NCI-H1436 treated with DMSO at 0.1 percent for 48 hours (cell line): ENCODE measurements at regions not wholly inside any gene's neighbourhood (a gene's known extent, or its start where the extent isn't known, plus 50 kb on each side); places are given as distances from the start of the nearest gene placed in this dataset.
"Not testable (repeated sequence)": the region's sequence is repeated elsewhere in the genome, so short reads cannot be mapped to it uniquely, and the experiment has no call there.

Experiments used
- DNase-seq: peaks from one replicate; lab custom pipeline; 2025; lab: John Stamatoyannopoulos, UW

GRCh38 chr6:26234421-26235301 lies 130.3 kb upstream of the BTN3A2 start:
- peak; percentile 48 for DNase-seq

- no peak for DNase-seq
Observed at GRCh38 chr6:26235302-26235670, 129.7 kb upstream of the BTN3A2 start.

GRCh38 chr6:26239415-26239814 lies 125.6 kb upstream of the BTN3A2 start:
- not testable (repeated sequence) for DNase-seq

GRCh38 chr6:26240157-26241032 lies 124.6 kb upstream of the BTN3A2 start:
- DNase-seq, result no peak

GRCh38 chr6:26241033-26241895 lies 123.7 kb upstream of the BTN3A2 start:
- DNase-seq, result no peak

GRCh38 chr6:26243132-26243531 lies 121.9 kb upstream of the BTN3A2 start:
- DNase-seq, result no peak

- DNase-seq, result no peak
Observed at GRCh38 chr6:26243752-26244151, 121.2 kb upstream of the BTN3A2 start.

GRCh38 chr6:26246058-26246457 lies 118.9 kb upstream of the BTN3A2 start:
- DNase-seq, result no peak

- no peak for DNase-seq
Observed at GRCh38 chr6:26246553-26246952, 118.4 kb upstream of the BTN3A2 start.

- DNase-seq, result no peak
Observed at GRCh38 chr6:26249707-26249956, 115.4 kb upstream of the BTN3A2 start.

GRCh38 chr6:26249957-26250697 lies 114.9 kb upstream of the BTN3A2 start:
- DNase-seq, result no peak

- peak; percentile 76 for DNase-seq
Observed at GRCh38 chr6:26250698-26251044, 114.3 kb upstream of the BTN3A2 start.

GRCh38 chr6:26251354-26252076 lies 113.5 kb upstream of the BTN3A2 start:
- DNase-seq, result peak; percentile 92

GRCh38 chr6:26252077-26252472 lies 112.9 kb upstream of the BTN3A2 start:
- no peak for DNase-seq

- DNase-seq, result no peak
Observed at GRCh38 chr6:26254724-26255123, 110.3 kb upstream of the BTN3A2 start.

- DNase-seq, result no peak
Observed at GRCh38 chr6:26257272-26257671, 107.7 kb upstream of the BTN3A2 start.

GRCh38 chr6:26258212-26258977 lies 106.6 kb upstream of the BTN3A2 start:
- DNase-seq, result no peak

GRCh38 chr6:26260110-26260637 lies 104.8 kb upstream of the BTN3A2 start:
- no peak for DNase-seq

GRCh38 chr6:26260725-26261490 lies 104.1 kb upstream of the BTN3A2 start:
- no peak for DNase-seq
